ENCODE measurements at regions not wholly inside any gene's neighbourhood (a gene's known extent, or its start where the extent isn't known, plus 50 kb on each side); places are given as distances from the start of the nearest gene placed in this dataset.

DNA sequence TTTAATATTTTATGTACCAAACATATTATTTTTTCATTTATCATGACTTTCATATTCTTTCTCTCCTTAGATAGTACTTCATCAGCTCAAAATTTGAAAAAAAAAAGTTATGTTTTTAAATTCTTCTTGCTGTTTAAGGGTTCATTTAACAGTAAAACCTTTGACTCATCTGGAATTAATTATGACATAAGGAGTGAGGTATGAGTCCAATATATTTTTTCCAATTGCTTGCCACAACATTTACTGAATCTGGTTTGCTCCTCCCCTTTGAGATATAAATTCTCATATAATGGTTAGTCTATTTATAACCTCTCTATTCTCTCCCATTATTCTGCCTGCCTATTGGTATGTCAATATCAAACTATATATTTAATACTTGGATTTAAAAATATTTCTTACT, 387.8 kb downstream of the TUSC7 start:
- no peak overlapping the region for H3K4me3 ChIP-seq
- H3K27me3 ChIP-seq, result no peaks in the 10 kb centered on the region
- no peaks in the 10 kb centered on the region for H3K4me1 ChIP-seq
- ATAC-seq, result no peak
- H3K36me3 ChIP-seq, result no peaks in the 10 kb centered on the region
- no peak overlapping the region for H3K27ac ChIP-seq
- H3K9me3 ChIP-seq, result peaks cover 0 to 6% (median 0%) of the 10 kb centered on the region in 3 donors
- TF ChIP-seq EP300 (IDR thresholded peaks at IDR 0.05) (no peak), POLR2AphosphoS5 (IDR thresholded peaks at IDR 0.05) (no peak), POLR2A (IDR thresholded peaks at IDR 0.05) (no peak)
- TF ChIP-seq, protein P1, sequence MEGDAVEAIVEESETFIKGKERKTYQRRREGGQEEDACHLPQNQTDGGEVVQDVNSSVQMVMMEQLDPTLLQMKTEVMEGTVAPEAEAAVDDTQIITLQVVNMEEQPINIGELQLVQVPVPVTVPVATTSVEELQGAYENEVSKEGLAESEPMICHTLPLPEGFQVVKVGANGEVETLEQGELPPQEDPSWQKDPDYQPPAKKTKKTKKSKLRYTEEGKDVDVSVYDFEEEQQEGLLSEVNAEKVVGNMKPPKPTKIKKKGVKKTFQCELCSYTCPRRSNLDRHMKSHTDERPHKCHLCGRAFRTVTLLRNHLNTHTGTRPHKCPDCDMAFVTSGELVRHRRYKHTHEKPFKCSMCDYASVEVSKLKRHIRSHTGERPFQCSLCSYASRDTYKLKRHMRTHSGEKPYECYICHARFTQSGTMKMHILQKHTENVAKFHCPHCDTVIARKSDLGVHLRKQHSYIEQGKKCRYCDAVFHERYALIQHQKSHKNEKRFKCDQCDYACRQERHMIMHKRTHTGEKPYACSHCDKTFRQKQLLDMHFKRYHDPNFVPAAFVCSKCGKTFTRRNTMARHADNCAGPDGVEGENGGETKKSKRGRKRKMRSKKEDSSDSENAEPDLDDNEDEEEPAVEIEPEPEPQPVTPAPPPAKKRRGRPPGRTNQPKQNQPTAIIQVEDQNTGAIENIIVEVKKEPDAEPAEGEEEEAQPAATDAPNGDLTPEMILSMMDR (IDR thresholded peaks at IDR 0.05), result no peak

DNA sequence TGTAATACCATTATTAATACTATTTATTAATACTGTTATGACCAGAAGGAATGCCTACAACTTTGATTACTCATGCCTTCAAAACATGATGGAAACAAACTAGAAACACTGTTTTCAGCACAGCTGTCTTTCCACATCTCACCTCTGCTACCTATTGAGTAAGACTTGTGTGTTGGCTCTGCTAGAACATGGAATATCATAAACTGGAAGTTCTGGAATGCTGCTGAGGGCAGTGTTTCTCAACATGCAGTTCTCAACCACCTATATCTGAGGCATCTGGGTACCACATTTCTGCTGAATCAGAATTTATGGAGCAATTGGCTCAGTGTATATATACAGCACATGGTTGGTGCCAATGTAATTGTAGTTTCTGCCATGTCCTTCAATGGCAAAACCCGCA, 392.1 kb downstream of the TUSC7 start:
- Histone ChIP-seq H3K27me3 (no peaks in the 10 kb centered on the region), H3K36me3 (no peaks in the 10 kb centered on the region), H3K4me1 (no peaks in the 10 kb centered on the region), H3K27ac (no peak overlapping the region), H3K4me3 (no peak overlapping the region), H3K9me3 (peaks cover 0 to 6% (median 0%) of the 10 kb centered on the region in 3 donors)
- ATAC-seq, result no peak
- TF ChIP-seq EP300 (IDR thresholded peaks at IDR 0.05), result no peak
- TF ChIP-seq, protein P1 (IDR thresholded peaks at IDR 0.05), result no peak
- no peak for TF ChIP-seq POLR2AphosphoS5 (IDR thresholded peaks at IDR 0.05)
- no peak for TF ChIP-seq POLR2A (IDR thresholded peaks at IDR 0.05)
- 88% methylated on average over 1 of the region's 1 CpG; no CpG with 5 or more reads in 1 of the 2 donors for WGBS, 2 donors (ENCODE audit: low coverage in 1 of 2)

GRCh38 chr3:117102426-117102825, 392.8 kb downstream of the TUSC7 start:
- 67 to 71% methylated on average over 3 of the region's 3 CpGs for WGBS, 2 donors (ENCODE audit: low coverage in 1 of 2)
- no peak for TF ChIP-seq EP300 (IDR thresholded peaks at IDR 0.05)
- no peak for TF ChIP-seq POLR2AphosphoS5 (IDR thresholded peaks at IDR 0.05)
- no peak for TF ChIP-seq POLR2A (IDR thresholded peaks at IDR 0.05)
- TF ChIP-seq, protein P1 (IDR thresholded peaks at IDR 0.05), result no peak

DNA sequence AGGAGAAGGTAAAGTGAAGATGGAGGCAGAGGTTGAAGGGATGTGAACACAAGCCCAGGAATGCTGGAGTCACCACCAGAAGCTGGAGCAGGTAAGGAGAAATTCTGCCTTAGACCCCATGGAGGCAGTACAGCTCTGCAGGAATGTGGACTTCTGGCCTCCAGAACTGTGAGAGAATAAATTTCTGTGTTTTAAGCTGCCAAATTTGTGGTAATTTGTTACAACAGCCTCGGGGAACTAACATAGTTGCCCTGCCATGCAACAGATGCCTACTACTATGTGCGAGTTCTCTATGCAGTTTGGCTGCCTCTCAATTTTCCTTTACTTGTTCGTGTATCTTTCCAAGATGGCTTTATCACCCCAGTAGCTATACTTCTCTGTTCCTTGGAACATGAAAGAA, 394.1 kb downstream of the TUSC7 start:
- TF ChIP-seq, protein P1 (IDR thresholded peaks at IDR 0.05), result no peak
- TF ChIP-seq POLR2AphosphoS5 (IDR thresholded peaks at IDR 0.05) (no peak), POLR2A (IDR thresholded peaks at IDR 0.05) (no peak), EP300 (IDR thresholded peaks at IDR 0.05) (no peak)
- no peak overlapping the region for H3K27ac ChIP-seq
- no peaks in the 10 kb centered on the region for H3K4me1 ChIP-seq
- H3K36me3 ChIP-seq, result no peaks in the 10 kb centered on the region
- H3K27me3 ChIP-seq, result no peaks in the 10 kb centered on the region
- WGBS, 2 donors (ENCODE audit: low coverage in 1 of 2), result 83% methylated on average over 3 of the region's 3 CpGs; no CpG with 5 or more reads in 1 of the 2 donors
- no peak overlapping the region for H3K4me3 ChIP-seq
- H3K9me3 ChIP-seq, result peaks cover 0 to under 1% (median 0%) of the 10 kb centered on the region in 3 donors
- no peak for ATAC-seq

More at GRCh38 chr3:117102426-117102825, 392.8 kb downstream of the TUSC7 start:
- no peaks in the 10 kb centered on the region for H3K27me3 ChIP-seq
- H3K4me3 ChIP-seq, result no peak overlapping the region
- peaks cover 0 to 6% (median 0%) of the 10 kb centered on the region in 3 donors for H3K9me3 ChIP-seq
- no peaks in the 10 kb centered on the region for H3K4me1 ChIP-seq
- ATAC-seq, result no peak
- no peak overlapping the region for H3K27ac ChIP-seq
- H3K36me3 ChIP-seq, result no peaks in the 10 kb centered on the region

GRCh38 chr3:117104381-117104780, 394.8 kb downstream of the TUSC7 start:
- ATAC-seq, result no peak
- H3K27ac ChIP-seq, result no peak overlapping the region
- H3K4me1 ChIP-seq, result no peaks in the 10 kb centered on the region
- no peak for TF ChIP-seq EP300 (IDR thresholded peaks at IDR 0.05)
- H3K36me3 ChIP-seq, result no peaks in the 10 kb centered on the region
- 75% methylated on average over 2 of the region's 2 CpGs; no CpG with 5 or more reads in 1 of the 2 donors for WGBS, 2 donors (ENCODE audit: low coverage in 1 of 2)
- no peaks in the 10 kb centered on the region for H3K27me3 ChIP-seq
- no peaks in the 10 kb centered on the region for H3K9me3 ChIP-seq
- no peak overlapping the region for H3K4me3 ChIP-seq
